IMR-90 (cell line): ENCODE measurements at regions not wholly inside any gene's neighbourhood (a gene's known extent, or its start where the extent isn't known, plus 50 kb on each side); places are given as distances from the start of the nearest gene placed in this dataset.

Experiments used
- ATAC-seq: fragments of 200-7000 bp; cut with Tn5 transposase; 2 replicates; pipeline ENCODE4 v1.9.1; 2020; ENCODE audit warnings: low read depth, mild to moderate bottlenecking, moderate library complexity
- BruUV-seq: library from RNA; stranded (reverse); fragments of 400-500 nt; replicated peaks from 2 replicates; lab custom pipeline; 2021; lab: Mats Ljungman, UMichigan
- CTCF ChIA-PET: fragments of 300-600 bp; formaldehyde crosslinking; extraction: SDS; loops from one replicate; lab custom pipeline; 2021; ENCODE audit warnings: antibody characterized with exemption; lab: Yijun Ruan, JAX
- POLR2A ChIA-PET: fragments of 300-600 bp; sonication (Branson Sonifier 250); formaldehyde crosslinking; loops from one replicate; lab custom pipeline; 2022; ENCODE audit warnings: antibody characterized with exemption; ENCODE audit not compliant: unreplicated experiment; lab: Charles Lee
- DNase-seq: peaks from one replicate; pipeline ENCODE4 v3.0.0; 2013
- H2AFZ ChIP-seq: replicated peaks from 2 replicates; pipeline ENCODE3; 2013; ENCODE audit warnings: low read length, mild to moderate bottlenecking; ENCODE audit not compliant: poor library complexity
- H2AK5ac ChIP-seq: 2 replicates; pipeline ENCODE4 v1.6.1; 2013; ENCODE audit warnings: low read depth, low read length, inconsistent platforms
- H2AK9ac ChIP-seq: replicated peaks from 2 replicates; pipeline ENCODE3; 2013; ENCODE audit warnings: mild to moderate bottlenecking, low read depth, low read length, moderate library complexity; ENCODE audit not compliant: poor library complexity
- H2BK120ac ChIP-seq: 2 replicates; pipeline ENCODE4 v1.6.1; 2013; ENCODE audit warnings: low read depth, low read length, inconsistent platforms
- H2BK15ac ChIP-seq: 3 replicates; pipeline ENCODE4 v1.6.1; 2013; ENCODE audit warnings: low read depth, low read length, inconsistent platforms
- H2BK20ac ChIP-seq: 2 replicates; pipeline ENCODE4 v1.6.1; 2013; ENCODE audit warnings: low read depth, mild to moderate bottlenecking, inconsistent platforms, low read length, moderate library complexity
- H2BK5ac ChIP-seq: 2 replicates; pipeline ENCODE4 v1.6.1; 2013; ENCODE audit warnings: mild to moderate bottlenecking, low read depth, low read length, inconsistent platforms; ENCODE audit not compliant: poor library complexity, severe bottlenecking
- H3K14ac ChIP-seq: replicated peaks from 2 replicates; pipeline ENCODE4 v1.6.1; 2013; ENCODE audit warnings: low read depth, low read length, inconsistent platforms
- H3K18ac ChIP-seq: 2 replicates; pipeline ENCODE4 v1.6.1; 2013; ENCODE audit warnings: low read depth, low read length, control low read depth
- H3K23ac ChIP-seq: 2 replicates; pipeline ENCODE4 v1.6.1; 2013; ENCODE audit warnings: low read depth, low read length, inconsistent platforms
- H3K27ac ChIP-seq: 2 replicates; pipeline ENCODE4 v1.5.1; 2013; ENCODE audit warnings: mild to moderate bottlenecking, control low read depth, low read length; ENCODE audit not compliant: insufficient read depth
- H3K27me3 ChIP-seq: 2 replicates; pipeline ENCODE4 v1.6.1; 2013; ENCODE audit warnings: low read length; ENCODE audit not compliant: control insufficient read depth, insufficient read depth
- H3K36me3 ChIP-seq: 2 replicates; pipeline ENCODE4 v1.6.1; 2013; ENCODE audit warnings: low read length, mixed read lengths; ENCODE audit not compliant: control insufficient read depth, insufficient read depth
- H3K4ac ChIP-seq: 2 replicates; pipeline ENCODE4 v1.6.1; 2013; ENCODE audit warnings: low read depth, low read length, inconsistent platforms
- H3K4me1 ChIP-seq: 2 replicates; pipeline ENCODE4 v1.6.1; 2013; ENCODE audit warnings: low read length, mixed read lengths; ENCODE audit not compliant: control insufficient read depth, insufficient read depth
- H3K4me2 ChIP-seq: 2 replicates; pipeline ENCODE4 v1.6.1; 2013; ENCODE audit warnings: low read depth, mild to moderate bottlenecking, control low read depth, low read length, moderate library complexity
- H3K4me3 ChIP-seq: 2 replicates; pipeline ENCODE4 v1.5.1; 2013; ENCODE audit warnings: low read depth, mild to moderate bottlenecking, control low read depth, low read length, moderate library complexity; ENCODE audit not compliant: insufficient read depth
- H3K56ac ChIP-seq: 2 replicates; pipeline ENCODE4 v1.6.1; 2013; ENCODE audit warnings: low read length, inconsistent platforms; ENCODE audit not compliant: insufficient read depth; ENCODE audit errors: extremely low read depth
- H3K79me1 ChIP-seq, 2 experiments: 2 replicates each; pipeline ENCODE4 v1.6.1; 2013; ENCODE audit warnings: low read length in 2 of 2, inconsistent platforms in 1 of 2, low read depth in 1 of 2
- H3K9ac ChIP-seq: 2 replicates; pipeline ENCODE4 v1.6.1; 2013; ENCODE audit warnings: low read depth, low read length, control low read depth
- H3K9me1 ChIP-seq: 2 replicates; pipeline ENCODE4 v1.6.1; 2013; ENCODE audit warnings: low read length, inconsistent platforms; ENCODE audit not compliant: insufficient read depth
- H3K9me3 ChIP-seq: 2 replicates; pipeline ENCODE4 v1.6.1; 2013; ENCODE audit warnings: low read length; ENCODE audit not compliant: control insufficient read depth, insufficient read depth
- H4K20me1 ChIP-seq: 2 replicates; pipeline ENCODE4 v1.6.1; 2013; ENCODE audit warnings: low read length, inconsistent platforms; ENCODE audit not compliant: insufficient read depth
- H4K5ac ChIP-seq: 2 replicates; pipeline ENCODE4 v1.6.1; 2013; ENCODE audit warnings: mild to moderate bottlenecking, low read depth, low read length, control low read depth
- H4K8ac ChIP-seq, 2 experiments: 2 replicates each; pipeline ENCODE4 v1.6.1; 2013; ENCODE audit warnings: low read depth in 2 of 2, low read length in 2 of 2, control low read depth in 1 of 2, inconsistent platforms in 1 of 2
- H4K91ac ChIP-seq: 2 replicates; pipeline ENCODE4 v1.6.1; 2013; ENCODE audit warnings: low read depth, low read length, inconsistent platforms; ENCODE audit not compliant: insufficient read depth
- BHLHE40 ChIP-seq: fragments of 150-350 bp; IDR thresholded peaks from 2 replicates; pipeline ENCODE4 v1.6.1; 2016; ENCODE audit warnings: mild to moderate bottlenecking, low read depth, low read length
- CEBPB ChIP-seq: IDR thresholded peaks from 2 replicates; pipeline ENCODE4 v1.6.1; 2012; ENCODE audit warnings: low read depth, low read length, improper control_type of control experiment
- CHD1 ChIP-seq: IDR thresholded peaks from 2 replicates; pipeline ENCODE4 v1.6.1; 2012; ENCODE audit warnings: low read depth, low read length, improper control_type of control experiment
- CTCF ChIP-seq: conservative IDR thresholded peaks from 2 replicates; pipeline ENCODE4 v1.5.1; 2012; ENCODE audit warnings: mild to moderate bottlenecking, low read depth, low read length, improper control_type of control experiment
- ELK1 ChIP-seq: fragments of 150-350 bp; IDR thresholded peaks from 2 replicates; pipeline ENCODE4 v1.6.1; 2016; ENCODE audit warnings: low read depth, mild to moderate bottlenecking, low read length, moderate library complexity, borderline replicate concordance
- FOS ChIP-seq: fragments of 150-350 bp; IDR thresholded peaks from 2 replicates; pipeline ENCODE4 v1.6.1; 2016; ENCODE audit warnings: low read depth, low read length
- MAFK ChIP-seq: IDR thresholded peaks from 2 replicates; pipeline ENCODE4 v1.6.1; 2012; ENCODE audit warnings: low read depth, low read length, improper control_type of control experiment
- MXI1 ChIP-seq: IDR thresholded peaks from 2 replicates; pipeline ENCODE4 v1.6.1; 2012; ENCODE audit warnings: low read depth, mild to moderate bottlenecking, low read length, moderate library complexity, borderline replicate concordance
- NFE2L2 ChIP-seq: fragments of 150-350 bp; IDR thresholded peaks from 2 replicates; pipeline ENCODE4 v1.6.1; 2016; ENCODE audit warnings: low read depth, mild to moderate bottlenecking, low read length
- POLR2A ChIP-seq: IDR thresholded peaks from 2 replicates; pipeline ENCODE4 v1.6.1; 2012; ENCODE audit warnings: mild to moderate bottlenecking, low read depth, low read length
- RAD21 ChIP-seq: IDR thresholded peaks from 2 replicates; pipeline ENCODE4 v1.6.1; 2012; ENCODE audit warnings: low read length, improper control_type of control experiment
- RFX5 ChIP-seq: IDR thresholded peaks from 2 replicates; pipeline ENCODE4 v1.8.0; 2012; ENCODE audit warnings: low read depth, mild to moderate bottlenecking, low read length, moderate library complexity
- SMC3 ChIP-seq: fragments of 150-350 bp; IDR thresholded peaks from 2 replicates; pipeline ENCODE4 v1.6.1; 2016; ENCODE audit warnings: low read depth, mild to moderate bottlenecking, antibody characterized with exemption, low read length, moderate library complexity
- USF2 ChIP-seq: fragments of 150-350 bp; IDR thresholded peaks from 2 replicates; pipeline ENCODE4 v1.6.1; 2017; ENCODE audit warnings: mild to moderate bottlenecking, antibody characterized with exemption, low read length, low read depth
- WGBS, 2 experiments: methylation state at CpG; one replicate each; pipeline versions ENCODE4 v1.1.5 to v1.1.7; 2013; ENCODE audit warnings: missing lambda C conversion rate in 2 of 2; ENCODE audit not compliant: insufficient read length in 1 of 2; ENCODE audit errors: extremely low coverage in 2 of 2; 5-methylcytosine and 5-hydroxymethylcytosine counted together
- dilution Hi-C: fragments of 300-500 bp; cut with HindIII; formaldehyde crosslinking; loops from one replicate; pipeline ENCODE4 v1.14.3; 2018; ENCODE audit warnings: low sequenced_read_pairs; ENCODE audit not compliant: unreplicated experiment
- in situ Hi-C: fragments of 300-500 bp; cut with MboI; formaldehyde crosslinking; loops from 3 replicates; pipeline ENCODE4 v1.14.3; 2019; ENCODE audit warnings: low sequenced_read_pairs, inconsistent platforms, mixed read lengths
- intact Hi-C: fragments of 100-400 bp; cut with micrococcal nuclease; formaldehyde crosslinking; loops from 2 replicates; pipeline ENCODE4 v1.10.0; 2022

- Histone ChIP-seq H2AK9ac (no peak overlapping the region), H2BK5ac (peak overlapping the region; percentile 40), H3K56ac (no peak overlapping the region), H4K8ac (peak overlapping the region; percentile 36 to 63; a peak in 3 of 4 replicates), H3K4me3 (no peak overlapping the region), H2AFZ (peak overlapping the region; percentile 71), H3K4ac (peak overlapping the region; percentile 63; the same call in 1 of the 2 replicates), H3K9me3 (peaks cover 22% of the 10 kb centered on the region), H3K9me1 (peaks cover 2% of the 10 kb centered on the region; the same call in 1 of the 2 replicates), H3K27me3 (no peaks in the 10 kb centered on the region), H4K91ac (peak overlapping the region; percentile 55; the same call in 1 of the 2 replicates), H3K18ac (peak overlapping the region; percentile 45), H2AK5ac (peak overlapping the region; percentile 11; the same call in 1 of the 2 replicates), H3K79me1 (no peaks in the 10 kb centered on the region), H3K4me1 (peaks cover 4% of the 10 kb centered on the region; the same call in 1 of the 2 replicates), H3K9ac (no peak overlapping the region), H3K36me3 (no peaks in the 10 kb centered on the region), H3K14ac (peak overlapping the region; percentile 71; the same call in 1 of the 2 replicates), H2BK20ac (peak overlapping the region; percentile 36; the same call in 1 of the 2 replicates), H4K20me1 (no peaks in the 10 kb centered on the region), H2BK15ac (0 out of 3 replicates have a peak overlapping the region, but pooled peaks have one; percentile 10), H3K23ac (no peak overlapping the region; the same call in 1 of the 2 replicates), H2BK120ac (peak overlapping the region; percentile 60; the same call in 1 of the 2 replicates), H3K4me2 (no peak overlapping the region), H4K5ac (peak overlapping the region; percentile 43; the same call in 1 of the 2 replicates), H3K27ac (no peak overlapping the region; the same call in 1 of the 2 replicates)
- no TSS peak for BruUV-seq
- intact Hi-C loops (no loop called here), dilution Hi-C loops (no loop called here), in situ Hi-C loops (no loop called here)
- ATAC-seq (no peak), DNase-seq (no peak)
- CTCF ChIA-PET: no interaction called here
- POLR2A ChIA-PET: no interaction called here
- TF ChIP-seq ELK1: no peak
- no peak for TF ChIP-seq CHD1
- no peak for TF ChIP-seq POLR2A
- no peak for TF ChIP-seq BHLHE40
- no peak for TF ChIP-seq FOS
- TF ChIP-seq CTCF: no peak
- no peak for TF ChIP-seq CEBPB
- no peak for TF ChIP-seq MAFK
- TF ChIP-seq SMC3: no peak
- TF ChIP-seq NFE2L2: no peak
- TF ChIP-seq MXI1: no peak
- TF ChIP-seq USF2: no peak
- TF ChIP-seq RFX5: no peak
- TF ChIP-seq RAD21: no peak
- no CpG with 5 or more reads among the region's 7 CpGs for WGBS, 2 experiments
Measured at GRCh38 chr6:4380881-4381281, 245.5 kb upstream of the ECI2 start.
